Right lobe of liver (tissue), 4 donors: ENCODE measurements at regions not wholly inside any gene's neighbourhood (a gene's known extent, or its start where the extent isn't known, plus 50 kb on each side); places are given as distances from the start of the nearest gene placed in this dataset.

Experiments used
- POLR2A ChIP-seq: fragments of 450-650 bp; IDR thresholded peaks from one replicate; pipeline ENCODE4 v1.6.1; 2017; ENCODE audit warnings: antibody characterized with exemption, mild to moderate bottlenecking
- TF ChIP-seq, protein P1 (sequence below), 4 donors: fragments of 200-600 bp in 3 of 4; fragments of 450-650 bp in 1 of 4; IDR thresholded peaks; one replicate each; pipeline versions ENCODE4 v1.5.1 to v1.8.0; 2016 to 2022; ENCODE audit warnings: antibody characterized with exemption in 4 of 4, mild to moderate bottlenecking in 2 of 4
- donor health status: DM: no; HTN: no; CAD: no.
- donor health status: DM: no; HTN: no; CAD: no.
- donor health status: DM: no; HTN: yes; CAD: no.

DNA sequence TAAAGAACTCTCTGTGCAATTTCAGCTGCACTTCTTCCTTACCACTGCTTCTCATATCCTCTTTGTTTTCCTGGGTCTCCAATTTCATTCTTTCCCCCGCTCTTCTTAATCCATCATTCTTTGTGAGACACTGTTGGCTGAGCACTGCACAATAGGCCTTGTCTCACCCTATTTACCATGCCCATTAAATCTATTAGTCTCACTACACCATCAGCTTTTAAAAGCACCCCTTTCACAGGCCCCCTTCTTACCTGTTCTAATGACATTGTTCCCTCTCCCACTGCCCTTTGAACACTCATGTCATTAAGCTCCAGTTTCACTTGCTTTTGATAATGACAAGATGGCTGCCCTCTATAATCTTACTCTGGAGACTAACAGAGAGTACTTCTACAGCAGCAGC, 404.1 kb upstream of the ACVR2A start:
- no peak for TF ChIP-seq POLR2A
- TF ChIP-seq, protein P1, sequence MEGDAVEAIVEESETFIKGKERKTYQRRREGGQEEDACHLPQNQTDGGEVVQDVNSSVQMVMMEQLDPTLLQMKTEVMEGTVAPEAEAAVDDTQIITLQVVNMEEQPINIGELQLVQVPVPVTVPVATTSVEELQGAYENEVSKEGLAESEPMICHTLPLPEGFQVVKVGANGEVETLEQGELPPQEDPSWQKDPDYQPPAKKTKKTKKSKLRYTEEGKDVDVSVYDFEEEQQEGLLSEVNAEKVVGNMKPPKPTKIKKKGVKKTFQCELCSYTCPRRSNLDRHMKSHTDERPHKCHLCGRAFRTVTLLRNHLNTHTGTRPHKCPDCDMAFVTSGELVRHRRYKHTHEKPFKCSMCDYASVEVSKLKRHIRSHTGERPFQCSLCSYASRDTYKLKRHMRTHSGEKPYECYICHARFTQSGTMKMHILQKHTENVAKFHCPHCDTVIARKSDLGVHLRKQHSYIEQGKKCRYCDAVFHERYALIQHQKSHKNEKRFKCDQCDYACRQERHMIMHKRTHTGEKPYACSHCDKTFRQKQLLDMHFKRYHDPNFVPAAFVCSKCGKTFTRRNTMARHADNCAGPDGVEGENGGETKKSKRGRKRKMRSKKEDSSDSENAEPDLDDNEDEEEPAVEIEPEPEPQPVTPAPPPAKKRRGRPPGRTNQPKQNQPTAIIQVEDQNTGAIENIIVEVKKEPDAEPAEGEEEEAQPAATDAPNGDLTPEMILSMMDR (IDR thresholded peaks at IDR 0.05) = no peak
